Vagina (tissue), 2 donors: ENCODE measurements at regions not wholly inside any gene's neighbourhood (a gene's known extent, or its start where the extent isn't known, plus 50 kb on each side); places are given as distances from the start of the nearest gene placed in this dataset.

Experiments used
- DNase-seq, 2 donors: peaks; one replicate each; pipeline ENCODE4 v3.0.0-alpha.2; 2017; ENCODE audit errors: extremely low spot score in 2 of 2
- H3K27ac ChIP-seq: fragments of 200-600 bp; sonication (generic); one replicate; pipeline ENCODE4 v1.5.1; 2019
- H3K27me3 ChIP-seq: fragments of 200-600 bp; sonication (generic); one replicate; pipeline ENCODE4 v1.5.1; 2019
- H3K36me3 ChIP-seq, 2 donors: fragments of 200-600 bp; sonication (generic); one replicate each; pipeline ENCODE4 v1.5.1; 2017 to 2019
- H3K4me1 ChIP-seq: fragments of 200-600 bp; sonication (generic); one replicate; pipeline ENCODE4 v1.5.1; 2019
- H3K4me3 ChIP-seq, 2 donors: fragments of 200-600 bp; sonication (generic); 1 replicate in 1 of 2; 2 replicates in 1 of 2; pipeline ENCODE4 v1.5.1; 2016 to 2019
- H3K9me3 ChIP-seq: fragments of 200-600 bp; sonication (generic); one replicate; pipeline ENCODE4 v1.5.1; 2019
- POLR2A ChIP-seq, 2 donors: fragments of 450-650 bp; IDR thresholded peaks; one replicate each; pipeline ENCODE4 v1.6.1; 2017; ENCODE audit warnings: antibody characterized with exemption in 2 of 2, mild to moderate bottlenecking in 2 of 2, moderate library complexity in 2 of 2
- POLR2AphosphoS5 ChIP-seq, 2 donors: sonication (generic); formaldehyde crosslinking; IDR thresholded peaks; one replicate each; pipeline ENCODE4 v1.9.0; 2017; ENCODE audit warnings: antibody characterized with exemption in 2 of 2, mild to moderate bottlenecking in 2 of 2, low read depth in 1 of 2; ENCODE audit not compliant: insufficient read depth in 1 of 2
- intact Hi-C: fragments of 100-400 bp; cut with DNase I; formaldehyde crosslinking; loops from one replicate; pipeline ENCODE4 v1.15.1; 2023
- TF ChIP-seq, protein P1 (sequence below), 3 experiments: fragments of 450-650 bp in 2 of 3; fragments of 200-600 bp in 1 of 3; sonication (generic) in 1 of 3; IDR thresholded peaks; one replicate each; pipeline ENCODE4 v1.5.1; 2017 to 2019; ENCODE audit warnings: antibody characterized with exemption in 3 of 3, mild to moderate bottlenecking in 2 of 3, moderate library complexity in 2 of 3

GRCh38 chr1:219419860-219420259 is 193.0 kb downstream of the ZC3H11B start:
- intact Hi-C loops, result no loop called here
- no peaks in the 10 kb centered on the region for H3K9me3 ChIP-seq
- H3K4me1 ChIP-seq, result no peaks in the 10 kb centered on the region
- no peak overlapping the region for H3K4me3 ChIP-seq
- TF ChIP-seq POLR2AphosphoS5 (IDR thresholded peaks at IDR 0.05; ENCODE audit: insufficient read depth in 1 of 2, low read depth in 1 of 2), result no peak
- TF ChIP-seq, protein P1, sequence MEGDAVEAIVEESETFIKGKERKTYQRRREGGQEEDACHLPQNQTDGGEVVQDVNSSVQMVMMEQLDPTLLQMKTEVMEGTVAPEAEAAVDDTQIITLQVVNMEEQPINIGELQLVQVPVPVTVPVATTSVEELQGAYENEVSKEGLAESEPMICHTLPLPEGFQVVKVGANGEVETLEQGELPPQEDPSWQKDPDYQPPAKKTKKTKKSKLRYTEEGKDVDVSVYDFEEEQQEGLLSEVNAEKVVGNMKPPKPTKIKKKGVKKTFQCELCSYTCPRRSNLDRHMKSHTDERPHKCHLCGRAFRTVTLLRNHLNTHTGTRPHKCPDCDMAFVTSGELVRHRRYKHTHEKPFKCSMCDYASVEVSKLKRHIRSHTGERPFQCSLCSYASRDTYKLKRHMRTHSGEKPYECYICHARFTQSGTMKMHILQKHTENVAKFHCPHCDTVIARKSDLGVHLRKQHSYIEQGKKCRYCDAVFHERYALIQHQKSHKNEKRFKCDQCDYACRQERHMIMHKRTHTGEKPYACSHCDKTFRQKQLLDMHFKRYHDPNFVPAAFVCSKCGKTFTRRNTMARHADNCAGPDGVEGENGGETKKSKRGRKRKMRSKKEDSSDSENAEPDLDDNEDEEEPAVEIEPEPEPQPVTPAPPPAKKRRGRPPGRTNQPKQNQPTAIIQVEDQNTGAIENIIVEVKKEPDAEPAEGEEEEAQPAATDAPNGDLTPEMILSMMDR (IDR thresholded peaks at IDR 0.05), result no peak
- H3K27ac ChIP-seq, result no peak overlapping the region
- H3K27me3 ChIP-seq, result no peaks in the 10 kb centered on the region
- H3K36me3 ChIP-seq, result no peaks in the 10 kb centered on the region
- DNase-seq, result no peak

DNA sequence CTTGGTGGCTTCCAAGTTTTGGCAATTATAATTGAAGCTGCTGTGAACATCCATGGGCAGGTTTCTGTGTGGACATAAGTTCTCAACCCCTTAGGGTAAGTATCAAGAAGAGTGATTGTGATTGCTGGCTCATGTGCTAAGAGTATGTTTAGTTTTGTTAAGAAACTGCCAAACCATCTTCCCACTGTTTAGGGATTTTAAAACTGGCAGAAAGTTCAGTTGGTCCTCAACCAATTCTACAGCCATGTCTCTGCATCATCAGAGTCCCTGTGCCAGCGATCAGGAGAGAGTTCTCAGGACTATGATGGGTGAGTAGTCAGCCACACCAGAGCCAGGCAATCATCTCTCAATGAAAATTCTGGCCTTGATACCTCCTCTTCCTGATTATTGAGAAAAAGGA is 193.8 kb downstream of the ZC3H11B start:
- Histone ChIP-seq H3K27me3 (no peaks in the 10 kb centered on the region), H3K36me3 (no peaks in the 10 kb centered on the region), H3K27ac (no peak overlapping the region), H3K4me3 (no peak overlapping the region), H3K9me3 (no peaks in the 10 kb centered on the region), H3K4me1 (no peaks in the 10 kb centered on the region)
- TF ChIP-seq, protein P1 (IDR thresholded peaks at IDR 0.05), result no peak
- intact Hi-C loops, result no loop called here
- no peak for DNase-seq

DNA sequence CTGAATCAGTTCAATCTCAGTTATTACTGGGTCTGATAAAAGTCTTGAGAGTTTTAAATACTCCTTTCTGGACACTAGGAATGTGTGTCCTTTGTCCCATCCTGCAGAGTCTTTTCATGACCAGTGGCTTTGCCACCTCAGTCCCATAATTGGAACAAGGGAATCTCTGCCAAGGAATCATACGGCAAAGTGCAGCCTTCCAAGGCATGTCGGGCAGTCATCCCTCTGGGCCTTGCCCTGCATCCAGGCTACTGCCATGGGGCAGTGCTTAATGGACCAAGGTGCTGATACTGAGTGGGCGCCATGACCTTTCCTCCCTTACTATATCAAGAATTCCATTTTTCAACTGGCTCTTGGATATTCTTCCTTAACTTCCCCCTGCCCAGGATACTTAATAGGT is 195.3 kb downstream of the ZC3H11B start:
- Histone ChIP-seq H3K27ac (no peak overlapping the region), H3K4me1 (no peaks in the 10 kb centered on the region), H3K4me3 (no peak overlapping the region), H3K9me3 (no peaks in the 10 kb centered on the region), H3K36me3 (no peaks in the 10 kb centered on the region), H3K27me3 (no peaks in the 10 kb centered on the region)
- intact Hi-C loops, result no loop called here
- TF ChIP-seq POLR2A (IDR thresholded peaks at IDR 0.05) (no peak), POLR2AphosphoS5 (IDR thresholded peaks at IDR 0.05; ENCODE audit: insufficient read depth in 1 of 2, low read depth in 1 of 2) (no peak)
- TF ChIP-seq, protein P1 (IDR thresholded peaks at IDR 0.05), result no peak
- DNase-seq, result no peak

GRCh38 chr1:219416598-219417238 is 196.2 kb downstream of the ZC3H11B start:
- DNase-seq, result no peak
- Histone ChIP-seq H3K27ac (no peak overlapping the region), H3K36me3 (no peaks in the 10 kb centered on the region), H3K9me3 (no peaks in the 10 kb centered on the region), H3K27me3 (no peaks in the 10 kb centered on the region), H3K4me3 (no peak overlapping the region), H3K4me1 (no peaks in the 10 kb centered on the region)
- TF ChIP-seq, protein P1 (IDR thresholded peaks at IDR 0.05), result no peak
- TF ChIP-seq POLR2AphosphoS5 (IDR thresholded peaks at IDR 0.05; ENCODE audit: insufficient read depth in 1 of 2, low read depth in 1 of 2) (no peak), POLR2A (IDR thresholded peaks at IDR 0.05) (no peak)
- intact Hi-C loops, result no loop called here

DNA sequence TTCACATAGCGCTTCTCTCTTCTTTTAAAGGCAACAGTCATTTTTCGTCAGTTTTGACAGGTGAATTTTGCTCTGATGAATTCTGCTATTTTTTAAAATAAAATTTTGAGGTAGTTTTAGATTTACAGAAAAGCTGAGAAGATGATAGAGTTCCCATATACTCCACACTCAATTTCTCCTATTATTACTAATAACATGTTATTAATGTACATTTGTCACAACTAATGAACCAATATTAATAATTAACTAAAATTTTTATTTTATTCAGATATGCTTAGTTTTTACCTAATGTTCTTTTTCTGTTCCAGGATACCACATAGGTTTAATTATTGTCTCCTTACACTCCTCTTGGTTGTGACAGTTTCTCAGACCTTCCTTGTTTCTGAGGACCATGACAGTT is 197.0 kb downstream of the ZC3H11B start:
- intact Hi-C loops, result no loop called here
- TF ChIP-seq, protein P1 (IDR thresholded peaks at IDR 0.05), result no peak
- TF ChIP-seq POLR2AphosphoS5 (IDR thresholded peaks at IDR 0.05; ENCODE audit: insufficient read depth in 1 of 2, low read depth in 1 of 2), result no peak
- no peaks in the 10 kb centered on the region for H3K4me1 ChIP-seq
- no peak overlapping the region for H3K27ac ChIP-seq
- H3K4me3 ChIP-seq, result no peak overlapping the region
- no peaks in the 10 kb centered on the region for H3K27me3 ChIP-seq
- H3K36me3 ChIP-seq, result no peaks in the 10 kb centered on the region
- H3K9me3 ChIP-seq, result no peaks in the 10 kb centered on the region
- no peak for DNase-seq
